HG02870 (cell line): ENCODE measurements at regions not wholly inside any gene's neighbourhood (a gene's known extent, or its start where the extent isn't known, plus 50 kb on each side); places are given as distances from the start of the nearest gene placed in this dataset.

Experiments used
- ATAC-seq: cut with Tn5 transposase; IDR thresholded peaks from one replicate; pipeline ENCODE4 v1.9.1; 2021; ENCODE audit warnings: mild to moderate bottlenecking, moderate library complexity; ENCODE audit not compliant: unreplicated experiment

DNA sequence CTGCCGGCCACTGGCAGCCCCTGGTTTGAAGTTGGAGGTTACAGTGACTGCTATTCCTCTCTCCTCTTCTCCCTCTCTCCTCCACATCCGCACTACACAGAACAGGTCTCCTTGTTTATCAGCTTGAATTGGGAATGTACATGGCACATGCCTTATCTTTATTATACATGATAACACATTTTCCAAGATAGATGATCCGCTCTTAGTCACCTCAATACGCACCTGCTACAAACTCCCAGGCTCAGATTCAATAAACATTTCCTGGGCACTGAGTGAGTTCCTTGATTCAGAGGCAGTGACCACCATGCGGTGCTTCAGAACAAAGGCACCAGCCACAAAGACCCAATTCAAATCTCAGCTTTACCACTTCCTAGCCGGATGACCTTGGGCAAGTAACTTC lies 227.7 kb downstream of the TSHZ3 start:
- ATAC-seq, result no peak

DNA sequence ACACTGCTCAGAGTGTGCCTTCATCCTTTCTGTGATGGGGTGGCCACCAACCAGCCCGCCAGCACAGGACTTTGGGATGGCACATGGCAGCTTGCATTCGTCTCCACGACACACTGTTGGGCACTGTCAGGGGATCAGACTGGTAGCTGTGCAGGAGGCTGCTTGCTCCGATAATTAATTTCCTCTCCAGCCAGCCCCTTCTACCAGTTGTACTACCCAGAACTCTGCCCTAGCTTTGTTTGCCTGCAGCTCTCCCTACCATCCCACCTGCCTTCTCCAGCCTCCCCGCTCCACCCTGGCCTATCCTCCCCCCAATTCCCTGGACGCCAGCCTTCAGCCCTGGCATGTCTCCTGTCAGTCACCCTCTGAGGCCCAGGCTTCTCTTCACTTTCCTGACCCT lies 228.3 kb downstream of the TSHZ3 start:
- ATAC-seq, result no peak

GRCh38 chr19:31119951-31120690 lies 229.1 kb downstream of the TSHZ3 start:
- ATAC-seq, result no peak

DNA sequence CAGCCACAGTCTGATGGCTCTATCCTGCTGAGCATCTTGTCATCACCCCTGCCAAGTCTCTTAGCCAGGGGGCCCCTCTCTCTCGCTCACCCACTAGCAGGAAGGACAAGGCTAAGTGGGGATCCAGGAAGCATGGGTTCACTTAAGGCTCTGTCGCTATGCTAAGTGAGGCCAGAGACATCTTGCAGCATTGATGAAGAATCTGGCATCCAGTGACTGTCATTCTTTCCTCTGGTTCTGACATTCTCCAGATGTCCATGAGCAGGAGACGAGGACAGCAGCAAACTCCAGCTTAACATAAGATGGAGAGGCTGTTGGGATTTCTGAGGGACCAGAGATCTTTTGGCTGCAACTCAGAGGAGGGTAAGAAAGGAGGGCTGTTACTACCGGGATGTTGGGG lies 230.2 kb downstream of the TSHZ3 start:
- ATAC-seq, result no peak

GRCh38 chr19:31118287-31118955 lies 230.8 kb downstream of the TSHZ3 start:
- no peak for ATAC-seq

GRCh38 chr19:31114585-31114984 lies 234.7 kb downstream of the TSHZ3 start:
- no peak for ATAC-seq

GRCh38 chr19:31113293-31113692 lies 235.9 kb downstream of the TSHZ3 start:
- no peak for ATAC-seq

- ATAC-seq, result no peak
Observed at GRCh38 chr19:31112158-31112557, 237.1 kb downstream of the TSHZ3 start.

- ATAC-seq, result no peak
Observed at GRCh38 chr19:31111741-31112140, 237.5 kb downstream of the TSHZ3 start.

- no peak for ATAC-seq
Observed at GRCh38 chr19:31110336-31110735, 238.9 kb downstream of the TSHZ3 start.

DNA sequence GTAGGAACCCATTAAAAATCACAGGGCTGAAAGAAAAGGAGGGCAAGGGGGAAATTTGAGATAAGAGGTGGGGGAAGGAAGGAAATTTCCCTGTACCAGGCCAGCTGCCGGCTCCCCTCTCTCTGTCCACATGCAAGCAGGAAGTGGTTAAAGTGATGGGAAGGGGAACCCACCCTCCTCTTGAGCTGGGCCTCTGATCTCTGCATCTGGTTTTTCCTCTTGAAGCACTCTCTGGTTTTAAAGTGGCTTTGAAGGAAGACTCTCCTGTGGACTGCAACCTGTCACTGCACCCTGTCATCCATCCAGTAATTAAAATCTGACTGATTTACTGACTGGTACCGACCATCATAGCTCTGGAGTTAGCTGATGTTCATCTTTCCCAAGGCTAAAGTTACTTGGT lies 239.6 kb downstream of the TSHZ3 start:
- ATAC-seq, result no peak

GRCh38 chr19:31107096-31107495 lies 242.1 kb downstream of the TSHZ3 start:
- ATAC-seq, result no peak

DNA sequence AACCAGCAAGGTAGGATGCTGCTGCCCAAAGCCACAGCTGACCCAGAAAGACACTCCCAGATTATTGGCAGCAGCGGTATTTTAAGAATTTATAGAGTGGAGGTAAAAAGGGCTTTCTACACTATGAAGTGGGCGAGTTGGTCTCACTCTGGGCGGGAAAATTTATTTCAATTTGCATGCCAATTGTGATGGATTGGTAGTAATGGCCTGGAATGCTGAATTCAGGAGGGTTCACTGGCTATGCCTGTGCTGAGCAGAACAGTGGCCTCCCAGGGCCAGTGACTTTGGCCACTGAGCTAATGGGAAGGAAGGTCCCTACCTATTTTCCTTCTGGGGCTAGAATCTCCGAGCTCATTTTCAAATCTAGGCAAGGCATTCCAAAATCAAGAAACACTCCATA lies 243.5 kb downstream of the TSHZ3 start:
- no peak for ATAC-seq

DNA sequence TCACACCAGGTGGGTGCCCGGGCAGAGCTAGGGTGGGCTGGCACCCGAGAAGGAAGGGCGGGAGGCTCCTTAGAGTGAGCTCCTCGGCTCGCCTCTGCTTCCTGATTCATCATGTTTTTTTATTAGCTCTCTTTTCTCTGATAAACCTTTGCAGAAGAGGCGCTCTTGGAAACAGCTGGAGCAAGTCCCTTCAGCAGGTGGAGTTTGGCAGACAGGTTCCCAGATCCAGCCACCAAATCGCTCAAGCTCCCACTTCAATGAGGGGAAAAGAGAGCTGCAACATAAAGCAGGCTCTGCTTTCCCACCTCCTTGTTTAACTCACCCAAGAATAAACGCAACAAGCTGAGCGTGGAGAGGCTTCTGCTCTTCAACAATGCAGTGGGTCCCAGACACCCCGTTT lies 244.8 kb downstream of the TSHZ3 start:
- no peak for ATAC-seq

DNA sequence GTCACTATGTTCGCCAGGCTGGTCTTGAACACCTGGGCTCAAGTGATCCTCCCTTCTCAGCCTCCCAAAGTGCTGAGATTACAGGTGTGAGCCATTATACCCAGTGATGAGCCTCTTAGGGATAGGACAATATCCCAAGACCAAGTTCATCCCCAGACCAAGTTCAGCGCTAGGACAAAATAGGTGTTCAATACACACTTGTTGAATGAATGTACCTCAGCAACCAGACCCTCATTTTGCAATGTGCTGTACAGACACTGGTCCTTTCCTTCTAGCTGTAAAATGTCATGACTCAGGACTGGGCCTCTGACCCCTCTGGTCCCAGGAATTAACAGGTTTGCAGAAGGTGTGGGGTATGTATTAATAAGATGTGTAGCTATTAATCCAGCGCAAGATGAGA lies 246.0 kb downstream of the TSHZ3 start:
- no peak for ATAC-seq

- no peak for ATAC-seq
Observed at GRCh38 chr19:31102674-31103073, 246.6 kb downstream of the TSHZ3 start.

GRCh38 chr19:31100981-31101380 lies 248.3 kb downstream of the TSHZ3 start:
- ATAC-seq, result no peak

DNA sequence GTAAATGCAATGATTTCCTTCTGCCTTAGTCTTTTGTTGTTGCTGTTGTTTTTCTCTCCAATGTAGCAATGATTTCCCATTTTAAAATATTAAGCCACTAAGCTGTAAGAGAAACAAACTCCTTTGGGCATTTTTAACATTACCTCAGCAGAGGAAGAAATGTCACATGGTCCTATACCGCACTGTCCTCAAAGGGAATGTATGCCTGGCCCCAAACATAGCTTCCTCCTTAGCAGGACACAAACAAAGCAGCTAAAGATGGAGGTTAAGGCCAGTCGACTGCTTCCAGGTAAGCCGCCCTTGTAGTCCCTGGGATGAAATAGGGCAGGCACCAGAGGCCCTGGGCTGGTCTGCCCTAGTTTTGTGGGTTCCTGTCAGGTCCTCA lies 249.0 kb downstream of the TSHZ3 start:
- ATAC-seq, result no peak

GRCh38 chr19:31099515-31100205 lies 249.6 kb downstream of the TSHZ3 start:
- ATAC-seq, result no peak

- no peak for ATAC-seq
Observed at GRCh38 chr19:31098836-31099235, 250.4 kb downstream of the TSHZ3 start.

- ATAC-seq, result no peak
Observed at GRCh38 chr19:31096935-31097545, 252.2 kb downstream of the TSHZ3 start.
